ENCODE measurements at regions not wholly inside any gene's neighbourhood (a gene's known extent, or its start where the extent isn't known, plus 50 kb on each side); places are given as distances from the start of the nearest gene placed in this dataset.

GRCh38 chr4:33255094-33255493 is 2534.9 kb downstream of the PCDH7 start:
- TF ChIP-seq GATA3 (IDR thresholded peaks at IDR 0.05; ENCODE audit: low read depth, low read length), result no peak
- no peak for TF ChIP-seq GATA2 (IDR thresholded peaks at IDR 0.05; ENCODE audit: low read depth, low read length)

Measured in SH-SY5Y (cell line).